ENCODE measurements at regions not wholly inside any gene's neighbourhood (a gene's known extent, or its start where the extent isn't known, plus 50 kb on each side); places are given as distances from the start of the nearest gene placed in this dataset.

- ChIA-PET CTCF (no interaction called here), POLR2A (no interaction called here)
- no peak for DNase-seq (ENCODE audit: extremely low spot score)
- TF ChIP-seq FOXK2 (IDR thresholded peaks at IDR 0.05): no peak
- no peak for TF ChIP-seq CTBP1 (IDR thresholded peaks at IDR 0.05; ENCODE audit: borderline replicate concordance)
- no peak for TF ChIP-seq L3MBTL2 (conservative IDR thresholded peaks at IDR 0.05)
- no peak for TF ChIP-seq SUZ12 (IDR thresholded peaks at IDR 0.05)
- no peak for TF ChIP-seq TARDBP (IDR thresholded peaks at IDR 0.05)
- TF ChIP-seq FOXM1 (IDR thresholded peaks at IDR 0.05; ENCODE audit: borderline replicate concordance): no peak
- TF ChIP-seq HDGF (IDR thresholded peaks at IDR 0.05; ENCODE audit: borderline replicate concordance): no peak
- TF ChIP-seq ELF4 (IDR thresholded peaks at IDR 0.05): no peak
- no peak for TF ChIP-seq LEF1 (IDR thresholded peaks at IDR 0.05; ENCODE audit: borderline replicate concordance)
- TF ChIP-seq ZNF384 (IDR thresholded peaks at IDR 0.05): no peak
- no peak for TF ChIP-seq SP1 (IDR thresholded peaks at IDR 0.05)
- no peak for TF ChIP-seq FOXA1 (IDR thresholded peaks at IDR 0.05)
- no peak for TF ChIP-seq NFRKB (IDR thresholded peaks at IDR 0.05)
- no peak for TF ChIP-seq ARNT (IDR thresholded peaks at IDR 0.05)
- TF ChIP-seq PKNOX1 (IDR thresholded peaks at IDR 0.05): no peak
- no peak for TF ChIP-seq BHLHE40 (IDR thresholded peaks at IDR 0.05; ENCODE audit: borderline replicate concordance)
Observed at GRCh38 chr4:167918077-167918476, 174.3 kb upstream of the ANXA10 start.

GRCh38 chr4:167930166-167930565, 162.2 kb upstream of the ANXA10 start:
- POLR2A ChIA-PET: no interaction called here
- no peak for DNase-seq (ENCODE audit: extremely low spot score)
- TF ChIP-seq LEF1 (IDR thresholded peaks at IDR 0.05; ENCODE audit: borderline replicate concordance) (no peak), PKNOX1 (IDR thresholded peaks at IDR 0.05) (no peak), FOXK2 (IDR thresholded peaks at IDR 0.05) (no peak), ZNF384 (IDR thresholded peaks at IDR 0.05) (no peak), ARNT (IDR thresholded peaks at IDR 0.05) (no peak), TARDBP (IDR thresholded peaks at IDR 0.05) (no peak), SUZ12 (IDR thresholded peaks at IDR 0.05) (no peak), CTBP1 (IDR thresholded peaks at IDR 0.05; ENCODE audit: borderline replicate concordance) (no peak), L3MBTL2 (conservative IDR thresholded peaks at IDR 0.05) (no peak), HDGF (IDR thresholded peaks at IDR 0.05; ENCODE audit: borderline replicate concordance) (no peak), ELF4 (IDR thresholded peaks at IDR 0.05) (no peak), FOXM1 (IDR thresholded peaks at IDR 0.05; ENCODE audit: borderline replicate concordance) (no peak), SP1 (IDR thresholded peaks at IDR 0.05) (no peak), BHLHE40 (IDR thresholded peaks at IDR 0.05; ENCODE audit: borderline replicate concordance) (no peak), NFRKB (IDR thresholded peaks at IDR 0.05) (no peak), FOXA1 (IDR thresholded peaks at IDR 0.05) (no peak)
- CTCF ChIA-PET: no interaction called here

- POLR2A ChIA-PET: no interaction called here
- TF ChIP-seq LEF1 (IDR thresholded peaks at IDR 0.05; ENCODE audit: borderline replicate concordance) (no peak), ZNF384 (IDR thresholded peaks at IDR 0.05) (no peak), SP1 (IDR thresholded peaks at IDR 0.05) (no peak), FOXA1 (IDR thresholded peaks at IDR 0.05) (no peak), HDGF (IDR thresholded peaks at IDR 0.05; ENCODE audit: borderline replicate concordance) (no peak), ELF4 (IDR thresholded peaks at IDR 0.05) (no peak), PKNOX1 (IDR thresholded peaks at IDR 0.05) (no peak), ARNT (IDR thresholded peaks at IDR 0.05) (no peak), L3MBTL2 (conservative IDR thresholded peaks at IDR 0.05) (no peak), NFRKB (IDR thresholded peaks at IDR 0.05) (no peak), TARDBP (IDR thresholded peaks at IDR 0.05) (no peak), CTBP1 (IDR thresholded peaks at IDR 0.05; ENCODE audit: borderline replicate concordance) (no peak), BHLHE40 (IDR thresholded peaks at IDR 0.05; ENCODE audit: borderline replicate concordance) (no peak), FOXK2 (IDR thresholded peaks at IDR 0.05) (no peak), SUZ12 (IDR thresholded peaks at IDR 0.05) (no peak)
- DNase-seq (ENCODE audit: extremely low spot score): no peak
- CTCF ChIA-PET: no interaction called here
Observed at GRCh38 chr4:167934216-167934615, 158.1 kb upstream of the ANXA10 start.

GRCh38 chr4:167939863-167940616, 152.3 kb upstream of the ANXA10 start:
- POLR2A ChIA-PET: no interaction called here
- TF ChIP-seq FOXM1 (IDR thresholded peaks at IDR 0.05; ENCODE audit: borderline replicate concordance): no peak
- no peak for TF ChIP-seq SP1 (IDR thresholded peaks at IDR 0.05)
- no peak for TF ChIP-seq FOXK2 (IDR thresholded peaks at IDR 0.05)
- TF ChIP-seq FOXA1 (IDR thresholded peaks at IDR 0.05): no peak
- no peak for TF ChIP-seq TARDBP (IDR thresholded peaks at IDR 0.05)
- no peak for TF ChIP-seq ZNF384 (IDR thresholded peaks at IDR 0.05)
- no peak for TF ChIP-seq BHLHE40 (IDR thresholded peaks at IDR 0.05; ENCODE audit: borderline replicate concordance)
- TF ChIP-seq PKNOX1 (IDR thresholded peaks at IDR 0.05): no peak
- CTCF ChIA-PET: no interaction called here
- no peak for DNase-seq (ENCODE audit: extremely low spot score)

GRCh38 chr4:167943872-167944505, 148.3 kb upstream of the ANXA10 start:
- ChIA-PET POLR2A (no interaction called here), CTCF (no interaction called here)
- TF ChIP-seq BHLHE40 (IDR thresholded peaks at IDR 0.05; ENCODE audit: borderline replicate concordance): no peak
- TF ChIP-seq ZNF384 (IDR thresholded peaks at IDR 0.05): no peak
- no peak for TF ChIP-seq ARNT (IDR thresholded peaks at IDR 0.05)
- no peak for TF ChIP-seq SUZ12 (IDR thresholded peaks at IDR 0.05)
- TF ChIP-seq L3MBTL2 (conservative IDR thresholded peaks at IDR 0.05): no peak
- no peak for TF ChIP-seq FOXM1 (IDR thresholded peaks at IDR 0.05; ENCODE audit: borderline replicate concordance)
- no peak for DNase-seq (ENCODE audit: extremely low spot score)
